Neutrophil (primary cell): ENCODE measurements at regions not wholly inside any gene's neighbourhood (a gene's known extent, or its start where the extent isn't known, plus 50 kb on each side); places are given as distances from the start of the nearest gene placed in this dataset.

ENCODE experiments used
- H3K27ac ChIP-seq: fragments of 200-600 bp; sonication (generic); 2 replicates; pipeline ENCODE4 v1.5.1; 2016; ENCODE audit warnings: mild to moderate bottlenecking, moderate library complexity
- H3K27me3 ChIP-seq: fragments of 200-600 bp; sonication (generic); 2 replicates; pipeline ENCODE4 v1.6.0; 2016; ENCODE audit warnings: mild to moderate bottlenecking
- H3K36me3 ChIP-seq: fragments of 200-600 bp; sonication (generic); 2 replicates; pipeline ENCODE4 v1.5.1; 2017
- H3K4me1 ChIP-seq, 2 experiments: fragments of 200-600 bp in 1 of 2; sonication (generic) in 1 of 2; 1 replicate in 1 of 2; 2 replicates in 1 of 2; pipeline versions ENCODE4 v1.5.1 to v1.6.1; 2013 to 2016; ENCODE audit warnings: low read depth in 1 of 2, low read length in 1 of 2, mild to moderate bottlenecking in 1 of 2, moderate library complexity in 1 of 2; ENCODE audit not compliant: control insufficient read depth in 1 of 2, insufficient read depth in 1 of 2
- H3K4me3 ChIP-seq, 2 experiments: fragments of 200-600 bp in 1 of 2; sonication (generic) in 1 of 2; 1 replicate in 1 of 2; 2 replicates in 1 of 2; pipeline ENCODE4 v1.5.1; 2013 to 2016; ENCODE audit warnings: low read depth in 1 of 2, low read length in 1 of 2, mild to moderate bottlenecking in 1 of 2, moderate library complexity in 1 of 2
- H3K9me3 ChIP-seq: fragments of 200-600 bp; sonication (generic); 2 replicates; pipeline ENCODE4 v1.5.1; 2016
- TF ChIP-seq, protein P1 (sequence below): fragments of 200-600 bp; sonication (generic); IDR thresholded peaks from 2 replicates; pipeline ENCODE4 v1.5.1; 2016; ENCODE audit warnings: antibody characterized with exemption

DNA sequence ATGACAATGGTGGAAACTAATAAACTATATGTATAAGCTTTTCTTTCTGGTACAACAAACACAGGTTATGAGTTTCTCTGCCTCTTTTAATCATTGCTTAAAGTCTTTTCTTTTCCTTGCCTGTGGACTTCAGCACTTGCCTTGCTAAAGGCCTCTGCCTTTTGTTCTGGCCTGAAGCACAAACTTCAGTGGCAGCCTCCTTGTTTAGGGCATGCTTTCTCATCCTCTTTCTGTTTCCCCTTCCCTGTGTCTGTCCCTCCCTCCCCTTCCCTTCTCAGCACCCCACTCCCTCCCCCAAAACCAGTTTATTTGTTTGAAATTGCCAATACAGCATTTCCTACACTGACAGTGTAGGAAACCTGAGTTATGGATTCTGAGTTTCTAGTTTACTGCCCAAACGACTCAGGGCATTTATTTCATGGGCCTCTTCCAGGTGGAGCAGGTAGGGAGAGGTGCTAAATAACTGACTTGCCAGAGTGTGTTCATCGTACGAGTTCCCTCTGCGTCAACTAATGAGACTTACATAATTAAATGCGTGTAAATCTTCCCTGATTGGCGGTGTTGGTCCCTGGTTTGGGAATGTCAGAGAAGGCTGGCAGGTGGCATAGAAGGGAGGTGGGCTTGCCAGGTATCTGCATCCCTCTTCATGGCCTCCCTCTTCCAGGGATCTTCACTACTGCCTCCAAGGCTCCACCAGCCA is 311.0 kb downstream of the FBXW7 start:
- Histone ChIP-seq H3K4me1 (no peaks in the 10 kb centered on the region), H3K9me3 (no peaks in the 10 kb centered on the region), H3K27ac (no peak overlapping the region), H3K4me3 (no peak overlapping the region), H3K36me3 (no peaks in the 10 kb centered on the region), H3K27me3 (no peaks in the 10 kb centered on the region)
- TF ChIP-seq, protein P1, sequence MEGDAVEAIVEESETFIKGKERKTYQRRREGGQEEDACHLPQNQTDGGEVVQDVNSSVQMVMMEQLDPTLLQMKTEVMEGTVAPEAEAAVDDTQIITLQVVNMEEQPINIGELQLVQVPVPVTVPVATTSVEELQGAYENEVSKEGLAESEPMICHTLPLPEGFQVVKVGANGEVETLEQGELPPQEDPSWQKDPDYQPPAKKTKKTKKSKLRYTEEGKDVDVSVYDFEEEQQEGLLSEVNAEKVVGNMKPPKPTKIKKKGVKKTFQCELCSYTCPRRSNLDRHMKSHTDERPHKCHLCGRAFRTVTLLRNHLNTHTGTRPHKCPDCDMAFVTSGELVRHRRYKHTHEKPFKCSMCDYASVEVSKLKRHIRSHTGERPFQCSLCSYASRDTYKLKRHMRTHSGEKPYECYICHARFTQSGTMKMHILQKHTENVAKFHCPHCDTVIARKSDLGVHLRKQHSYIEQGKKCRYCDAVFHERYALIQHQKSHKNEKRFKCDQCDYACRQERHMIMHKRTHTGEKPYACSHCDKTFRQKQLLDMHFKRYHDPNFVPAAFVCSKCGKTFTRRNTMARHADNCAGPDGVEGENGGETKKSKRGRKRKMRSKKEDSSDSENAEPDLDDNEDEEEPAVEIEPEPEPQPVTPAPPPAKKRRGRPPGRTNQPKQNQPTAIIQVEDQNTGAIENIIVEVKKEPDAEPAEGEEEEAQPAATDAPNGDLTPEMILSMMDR: no peak

DNA sequence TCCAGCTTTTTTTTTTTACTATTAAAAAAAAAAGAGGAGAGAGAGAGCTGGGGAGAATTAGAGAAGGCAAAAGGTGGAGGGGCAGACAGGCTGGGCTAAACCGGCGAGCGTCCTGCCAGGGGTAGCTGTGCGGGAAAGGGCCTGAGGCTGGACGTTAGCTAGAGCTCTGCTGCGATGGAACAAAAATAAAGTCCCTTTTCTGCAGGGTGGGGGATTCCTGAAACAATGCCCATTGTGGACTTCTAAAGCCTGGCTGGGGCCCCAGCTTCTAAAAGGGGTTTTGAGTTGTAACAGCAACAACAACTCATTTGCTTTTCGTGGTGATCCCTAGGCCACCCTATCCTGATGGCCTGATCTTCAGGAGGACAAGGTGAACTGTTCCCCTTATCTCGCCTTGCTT is 311.7 kb downstream of the FBXW7 start:
- Histone ChIP-seq H3K4me1 (no peaks in the 10 kb centered on the region), H3K36me3 (no peaks in the 10 kb centered on the region), H3K27me3 (no peaks in the 10 kb centered on the region), H3K4me3 (no peak overlapping the region), H3K9me3 (no peaks in the 10 kb centered on the region), H3K27ac (no peak overlapping the region)
- TF ChIP-seq, protein P1: no peak

- Histone ChIP-seq H3K27me3 (no peaks in the 10 kb centered on the region), H3K4me3 (no peak overlapping the region), H3K36me3 (no peaks in the 10 kb centered on the region), H3K27ac (no peak overlapping the region), H3K9me3 (no peaks in the 10 kb centered on the region), H3K4me1 (no peaks in the 10 kb centered on the region)
- TF ChIP-seq, protein P1: no peak
These were observed 312.3 kb downstream of the FBXW7 start for GRCh38 chr4:152223600-152223999.

GRCh38 chr4:152221816-152222516 is 313.9 kb downstream of the FBXW7 start:
- TF ChIP-seq, protein P1: no peak
- Histone ChIP-seq H3K27ac (no peak overlapping the region), H3K4me1 (no peaks in the 10 kb centered on the region), H3K9me3 (no peaks in the 10 kb centered on the region), H3K4me3 (no peak overlapping the region), H3K36me3 (no peaks in the 10 kb centered on the region), H3K27me3 (no peaks in the 10 kb centered on the region)

DNA sequence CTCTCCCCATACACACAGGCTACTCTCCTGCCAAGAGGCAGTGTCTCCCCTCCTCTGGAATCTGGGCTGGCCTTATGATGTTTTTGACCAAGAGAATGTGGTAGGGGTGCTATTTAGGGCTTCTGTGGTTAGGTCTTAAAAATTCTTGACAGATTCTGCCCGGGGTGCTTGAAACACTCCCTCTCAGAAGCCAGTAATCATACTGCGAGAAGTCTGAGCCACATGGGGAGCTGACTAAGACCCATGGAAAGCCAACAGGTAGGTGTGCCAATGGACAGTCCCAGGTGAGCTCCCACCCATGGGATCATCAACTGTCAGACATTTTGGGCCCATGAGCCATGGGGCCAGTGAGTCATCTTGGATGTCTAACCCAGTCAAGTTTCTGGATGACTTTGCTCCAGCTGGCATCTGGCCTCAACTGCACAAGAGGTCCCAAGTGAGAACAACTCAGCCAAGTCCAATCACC is 315.7 kb downstream of the FBXW7 start:
- Histone ChIP-seq H3K36me3 (no peaks in the 10 kb centered on the region), H3K27me3 (no peaks in the 10 kb centered on the region), H3K4me3 (no peak overlapping the region), H3K4me1 (no peaks in the 10 kb centered on the region), H3K27ac (no peak overlapping the region), H3K9me3 (no peaks in the 10 kb centered on the region)
- TF ChIP-seq, protein P1: no peak
